MCF 10A (cell line): ENCODE measurements at regions not wholly inside any gene's neighbourhood (a gene's known extent, or its start where the extent isn't known, plus 50 kb on each side); places are given as distances from the start of the nearest gene placed in this dataset.
A peak's percentile ranks its signal among the peaks of the same experiment; 100 is the strongest.
"Not testable (repeated sequence)": the region's sequence is repeated elsewhere in the genome, so short reads cannot be mapped to it uniquely, and the experiment has no call there.

Experiments
- BruUV-seq: library from RNA; stranded (reverse); fragments of 400-500 nt; replicated peaks from 2 replicates; lab custom pipeline; 2021; lab: Mats Ljungman, UMichigan
- CTCF ChIA-PET: fragments of 300-600 bp; sonication (Branson Sonifier 250); formaldehyde crosslinking; extraction: SDS; loops from one replicate; lab custom pipeline; 2021; ENCODE audit warnings: antibody characterized with exemption, inconsistent platforms; lab: Yijun Ruan, JAX
- POLR2A ChIA-PET: fragments of 300-600, 350-650 bp; sonication (Branson Sonifier 250); formaldehyde crosslinking; extraction: SDS; loops from one replicate; lab custom pipeline; 2020; ENCODE audit warnings: antibody characterized with exemption, inconsistent platforms; lab: Yijun Ruan, JAX
- DNase-seq: peaks from one replicate; pipeline ENCODE4 v3.0.0-alpha.2; 2018; ENCODE audit not compliant: unreplicated experiment
- H3K27ac Mint-ChIP-seq: one replicate; pipeline ENCODE4 v1.8.0; 2022; ENCODE audit warnings: mild to moderate bottlenecking, low read depth, mixed read lengths; ENCODE audit not compliant: unreplicated experiment
- H3K27me3 Mint-ChIP-seq: one replicate; pipeline ENCODE4 v1.8.0; 2022; ENCODE audit warnings: mixed read lengths; ENCODE audit not compliant: insufficient read depth, unreplicated experiment
- H3K36me3 Mint-ChIP-seq: one replicate; pipeline ENCODE4 v1.8.0; 2022; ENCODE audit warnings: mild to moderate bottlenecking, moderate library complexity, mixed read lengths; ENCODE audit not compliant: insufficient read depth, unreplicated experiment
- H3K4me1 Mint-ChIP-seq: one replicate; pipeline ENCODE4 v1.8.0; 2022; ENCODE audit warnings: mixed read lengths; ENCODE audit not compliant: insufficient read depth, unreplicated experiment
- H3K4me3 Mint-ChIP-seq: one replicate; pipeline ENCODE4 v1.8.0; 2022; ENCODE audit warnings: mild to moderate bottlenecking, moderate library complexity, mixed read lengths; ENCODE audit not compliant: unreplicated experiment
- H3K9me3 Mint-ChIP-seq: one replicate; pipeline ENCODE4 v1.8.0; 2022; ENCODE audit warnings: mixed read lengths; ENCODE audit not compliant: unreplicated experiment
- CTCF ChIP-seq: fragments of 200-600 bp; IDR thresholded peaks from one replicate; pipeline ENCODE4 v1.8.0; 2022; ENCODE audit warnings: antibody characterized with exemption, mild to moderate bottlenecking; ENCODE audit not compliant: unreplicated experiment
- intact Hi-C: fragments of 100-400 bp; cut with micrococcal nuclease; formaldehyde crosslinking; loops from 2 replicates; pipeline ENCODE4 v1.14.1; 2022

GRCh38 chr1:221598122-221598521 is 143.8 kb downstream of the DUSP10 start:
- H3K9me3 Mint-ChIP-seq, result no peaks in the 10 kb centered on the region
- H3K4me1 Mint-ChIP-seq, result no peaks in the 10 kb centered on the region
- no peaks in the 10 kb centered on the region for H3K27me3 Mint-ChIP-seq
- no TSS peak for BruUV-seq
- no peak overlapping the region for H3K4me3 Mint-ChIP-seq
- DNase-seq, result no peak
- no peaks in the 10 kb centered on the region for H3K36me3 Mint-ChIP-seq
- no peak overlapping the region for H3K27ac Mint-ChIP-seq
- TF ChIP-seq CTCF, result no peak
- ChIA-PET CTCF (interaction anchor here (0.5 kb wide), 1 partner anchor 412 kb away, joined by 5 read pairs; no protein-coding TSS in a partner anchor), POLR2A (no interaction called here)
- intact Hi-C loops, result no loop called here

GRCh38 chr1:221601166-221601565 is 140.7 kb downstream of the DUSP10 start:
- CTCF ChIA-PET, result interaction anchor here (0.6 to 1.0 kb wide), 4 partner anchors 12 to 854 kb away, joined by 3 to 4 read pairs (median 3); no protein-coding TSS in a partner anchor
- Mint-ChIP-seq H3K36me3 (no peaks in the 10 kb centered on the region), H3K27ac (no peak overlapping the region), H3K27me3 (no peaks in the 10 kb centered on the region), H3K4me3 (no peak overlapping the region), H3K4me1 (no peaks in the 10 kb centered on the region), H3K9me3 (no peaks in the 10 kb centered on the region)
- POLR2A ChIA-PET, result interaction anchor here (0.5 to 1.2 kb wide), 4 partner anchors 20 to 582 kb away, joined by 3 to 5 read pairs (median 4); no protein-coding TSS in a partner anchor
- BruUV-seq, result no TSS peak
- no peak for DNase-seq
- no peak for TF ChIP-seq CTCF
- intact Hi-C loops, result no loop called here

GRCh38 chr1:221602830-221603229 is 139.1 kb downstream of the DUSP10 start:
- TF ChIP-seq CTCF, result no peak
- CTCF ChIA-PET, result interaction anchor here (0.6 to 1.2 kb wide), 6 partner anchors 10 to 1516 kb away, joined by 3 read pairs; no protein-coding TSS in a partner anchor
- no peaks in the 10 kb centered on the region for H3K9me3 Mint-ChIP-seq
- intact Hi-C loops, result no loop called here
- H3K27ac Mint-ChIP-seq, result no peak overlapping the region
- POLR2A ChIA-PET, result interaction anchor here (0.6 to 2.2 kb wide), 6 partner anchors 9 to 852 kb away, joined by 3 to 11 read pairs (median 4); no protein-coding TSS in a partner anchor
- H3K4me1 Mint-ChIP-seq, result no peaks in the 10 kb centered on the region
- BruUV-seq, result no TSS peak
- H3K27me3 Mint-ChIP-seq, result no peaks in the 10 kb centered on the region
- H3K4me3 Mint-ChIP-seq, result no peak overlapping the region
- DNase-seq, result peak; percentile 65
- no peaks in the 10 kb centered on the region for H3K36me3 Mint-ChIP-seq

- H3K36me3 Mint-ChIP-seq, DNase-seq, BruUV-seq, H3K4me1 Mint-ChIP-seq, CTCF ChIA-PET, H3K9me3 Mint-ChIP-seq, H3K27ac Mint-ChIP-seq, POLR2A ChIA-PET, H3K27me3 Mint-ChIP-seq, intact Hi-C loops, H3K4me3 Mint-ChIP-seq: not testable (repeated sequence)
Measured at GRCh38 chr1:221604390-221604789, 137.5 kb downstream of the DUSP10 start.
